ENCODE measurements at regions not wholly inside any gene's neighbourhood (a gene's known extent, or its start where the extent isn't known, plus 50 kb on each side); places are given as distances from the start of the nearest gene placed in this dataset.

DNA sequence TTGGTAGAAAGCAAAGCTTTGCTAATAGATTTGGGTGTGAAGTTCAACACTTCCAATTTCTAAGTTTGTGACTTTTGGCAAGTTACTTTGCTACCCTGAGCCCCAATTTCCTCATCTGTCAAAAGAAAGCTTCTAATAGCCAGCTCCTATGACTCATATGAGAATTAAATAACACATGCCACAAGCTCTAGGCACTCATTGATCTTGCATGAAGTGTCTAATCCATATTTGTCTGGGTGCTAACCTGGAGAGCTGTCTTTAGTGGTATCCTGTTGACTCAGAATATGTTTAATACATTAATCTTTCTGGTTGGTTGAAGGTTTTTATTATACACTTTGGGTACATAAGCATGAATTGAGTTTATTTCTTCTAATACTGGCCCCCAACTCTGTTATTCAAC, 188.8 kb downstream of the POSTN start:
- TF ChIP-seq ZNF16 (tag by site-specific recombination; IDR thresholded peaks at IDR 0.05; ENCODE audit: low read depth): no peak
- TF ChIP-seq ZFP69B (tag by site-specific recombination; IDR thresholded peaks at IDR 0.05): no peak
- no peak for TF ChIP-seq ZNF146 (tag by site-specific recombination; IDR thresholded peaks at IDR 0.05)
- no peak for TF ChIP-seq ZNF184 (tag by site-specific recombination; IDR thresholded peaks at IDR 0.05)
- no peak for TF ChIP-seq GLIS1 (tag by site-specific recombination; IDR thresholded peaks at IDR 0.05)
- TF ChIP-seq ZNF214 (tag by site-specific recombination; IDR thresholded peaks at IDR 0.05; ENCODE audit: borderline replicate concordance): no peak
- TF ChIP-seq, protein P1, sequence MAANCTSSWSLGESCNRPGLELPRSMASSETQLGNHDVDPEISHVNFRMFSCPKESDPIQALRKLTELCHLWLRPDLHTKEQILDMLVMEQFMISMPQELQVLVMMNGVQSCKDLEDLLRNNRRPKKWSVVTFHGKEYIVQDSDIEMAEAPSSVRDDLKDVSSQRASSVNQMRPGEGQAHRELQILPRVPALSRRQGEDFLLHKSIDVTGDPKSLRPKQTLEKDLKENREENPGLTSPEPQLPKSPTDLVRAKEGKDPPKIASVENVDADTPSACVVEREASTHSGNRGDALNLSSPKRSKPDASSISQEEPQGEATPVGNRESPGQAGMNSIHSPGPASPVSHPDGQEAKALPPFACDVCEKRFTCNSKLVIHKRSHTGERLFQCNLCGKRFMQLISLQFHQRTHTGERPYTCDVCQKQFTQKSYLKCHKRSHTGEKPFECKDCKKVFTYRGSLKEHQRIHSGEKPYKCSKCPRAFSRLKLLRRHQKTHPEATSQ (tag by site-specific recombination; IDR thresholded peaks at IDR 0.05): no peak
- no peak for TF ChIP-seq ZNF785 (tag by site-specific recombination; IDR thresholded peaks at IDR 0.05)
- no peak for TF ChIP-seq ZNF350 (tag by site-specific recombination; IDR thresholded peaks at IDR 0.05)
- TF ChIP-seq ZNF202 (tag by site-specific recombination; IDR thresholded peaks at IDR 0.05; ENCODE audit: borderline replicate concordance): no peak
- TF ChIP-seq ZNF549 (tag by site-specific recombination; IDR thresholded peaks at IDR 0.05): no peak
- no peak for TF ChIP-seq KLF9 (tag by site-specific recombination; IDR thresholded peaks at IDR 0.05; ENCODE audit: low read depth)
- TF ChIP-seq, protein P2, sequence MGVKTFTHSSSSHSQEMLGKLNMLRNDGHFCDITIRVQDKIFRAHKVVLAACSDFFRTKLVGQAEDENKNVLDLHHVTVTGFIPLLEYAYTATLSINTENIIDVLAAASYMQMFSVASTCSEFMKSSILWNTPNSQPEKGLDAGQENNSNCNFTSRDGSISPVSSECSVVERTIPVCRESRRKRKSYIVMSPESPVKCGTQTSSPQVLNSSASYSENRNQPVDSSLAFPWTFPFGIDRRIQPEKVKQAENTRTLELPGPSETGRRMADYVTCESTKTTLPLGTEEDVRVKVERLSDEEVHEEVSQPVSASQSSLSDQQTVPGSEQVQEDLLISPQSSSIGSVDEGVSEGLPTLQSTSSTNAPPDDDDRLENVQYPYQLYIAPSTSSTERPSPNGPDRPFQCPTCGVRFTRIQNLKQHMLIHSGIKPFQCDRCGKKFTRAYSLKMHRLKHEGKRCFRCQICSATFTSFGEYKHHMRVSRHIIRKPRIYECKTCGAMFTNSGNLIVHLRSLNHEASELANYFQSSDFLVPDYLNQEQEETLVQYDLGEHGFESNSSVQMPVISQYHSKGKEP (tag by site-specific recombination; IDR thresholded peaks at IDR 0.05): no peak
- TF ChIP-seq ZNF510 (tag by site-specific recombination; IDR thresholded peaks at IDR 0.05; ENCODE audit: insufficient replicate concordance): no peak
- no peak for TF ChIP-seq YY2 (tag by site-specific recombination; IDR thresholded peaks at IDR 0.05)
- TF ChIP-seq, protein P3, sequence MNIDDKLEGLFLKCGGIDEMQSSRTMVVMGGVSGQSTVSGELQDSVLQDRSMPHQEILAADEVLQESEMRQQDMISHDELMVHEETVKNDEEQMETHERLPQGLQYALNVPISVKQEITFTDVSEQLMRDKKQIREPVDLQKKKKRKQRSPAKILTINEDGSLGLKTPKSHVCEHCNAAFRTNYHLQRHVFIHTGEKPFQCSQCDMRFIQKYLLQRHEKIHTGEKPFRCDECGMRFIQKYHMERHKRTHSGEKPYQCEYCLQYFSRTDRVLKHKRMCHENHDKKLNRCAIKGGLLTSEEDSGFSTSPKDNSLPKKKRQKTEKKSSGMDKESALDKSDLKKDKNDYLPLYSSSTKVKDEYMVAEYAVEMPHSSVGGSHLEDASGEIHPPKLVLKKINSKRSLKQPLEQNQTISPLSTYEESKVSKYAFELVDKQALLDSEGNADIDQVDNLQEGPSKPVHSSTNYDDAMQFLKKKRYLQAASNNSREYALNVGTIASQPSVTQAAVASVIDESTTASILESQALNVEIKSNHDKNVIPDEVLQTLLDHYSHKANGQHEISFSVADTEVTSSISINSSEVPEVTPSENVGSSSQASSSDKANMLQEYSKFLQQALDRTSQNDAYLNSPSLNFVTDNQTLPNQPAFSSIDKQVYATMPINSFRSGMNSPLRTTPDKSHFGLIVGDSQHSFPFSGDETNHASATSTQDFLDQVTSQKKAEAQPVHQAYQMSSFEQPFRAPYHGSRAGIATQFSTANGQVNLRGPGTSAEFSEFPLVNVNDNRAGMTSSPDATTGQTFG (tag by site-specific recombination; IDR thresholded peaks at IDR 0.05; ENCODE audit: borderline replicate concordance): no peak
- TF ChIP-seq ZNF354C (tag by site-specific recombination; IDR thresholded peaks at IDR 0.05; ENCODE audit: borderline replicate concordance, low read depth): no peak
- TF ChIP-seq MZF1 (tag by site-specific recombination; IDR thresholded peaks at IDR 0.05; ENCODE audit: borderline replicate concordance): no peak
- TF ChIP-seq, protein P4, sequence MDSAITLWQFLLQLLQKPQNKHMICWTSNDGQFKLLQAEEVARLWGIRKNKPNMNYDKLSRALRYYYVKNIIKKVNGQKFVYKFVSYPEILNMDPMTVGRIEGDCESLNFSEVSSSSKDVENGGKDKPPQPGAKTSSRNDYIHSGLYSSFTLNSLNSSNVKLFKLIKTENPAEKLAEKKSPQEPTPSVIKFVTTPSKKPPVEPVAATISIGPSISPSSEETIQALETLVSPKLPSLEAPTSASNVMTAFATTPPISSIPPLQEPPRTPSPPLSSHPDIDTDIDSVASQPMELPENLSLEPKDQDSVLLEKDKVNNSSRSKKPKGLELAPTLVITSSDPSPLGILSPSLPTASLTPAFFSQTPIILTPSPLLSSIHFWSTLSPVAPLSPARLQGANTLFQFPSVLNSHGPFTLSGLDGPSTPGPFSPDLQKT (IDR thresholded peaks at IDR 0.05; ENCODE audit: borderline replicate concordance, low read depth, low read length): no peak
- TF ChIP-seq ZNF792 (tag by site-specific recombination; IDR thresholded peaks at IDR 0.05): no peak
- H3K36me3 ChIP-seq (ENCODE audit: control insufficient read depth in 2 of 2, insufficient read depth in 1 of 2, low read length in 2 of 2): no peaks in the 10 kb centered on the region
- no peaks in the 10 kb centered on the region for H3K9me3 ChIP-seq (ENCODE audit: control insufficient read depth, insufficient read depth, low read depth, low read length)
- no peak overlapping the region for H3K27ac ChIP-seq (ENCODE audit: extremely low read depth, low read depth, low read length)
- ChIA-PET POLR2A (no interaction called here), CTCF (no interaction called here)
- H3K4me3 ChIP-seq (ENCODE audit: low read depth, low read length): no peak overlapping the region
- H3K4me1 ChIP-seq (ENCODE audit: control insufficient read depth, insufficient read depth, low read length): no peaks in the 10 kb centered on the region

DNA sequence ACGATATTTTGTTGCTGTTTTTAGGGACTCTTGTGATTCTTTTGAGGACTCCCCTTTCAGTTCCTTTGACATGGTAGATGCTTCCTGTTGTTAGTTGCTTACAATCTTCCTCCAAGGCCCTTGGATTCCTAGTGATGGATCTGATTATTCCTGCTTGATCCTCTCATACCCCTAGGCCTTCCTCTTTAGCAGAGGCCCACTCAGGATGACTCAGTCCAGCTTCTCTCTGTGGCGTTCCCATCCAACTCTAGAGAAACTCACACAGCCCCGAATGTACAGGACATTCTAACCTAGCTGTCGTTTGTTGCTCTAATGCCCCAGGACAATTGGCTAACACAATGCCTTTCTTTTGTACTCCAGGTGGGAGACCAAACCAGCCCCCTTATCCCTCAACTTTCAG, 191.4 kb downstream of the POSTN start:
- Histone ChIP-seq H3K36me3 (ENCODE audit: control insufficient read depth in 2 of 2, insufficient read depth in 1 of 2, low read length in 2 of 2) (no peaks in the 10 kb centered on the region), H3K4me3 (ENCODE audit: low read depth, low read length) (no peak overlapping the region), H3K9me3 (ENCODE audit: control insufficient read depth, insufficient read depth, low read depth, low read length) (no peaks in the 10 kb centered on the region), H3K4me1 (ENCODE audit: control insufficient read depth, insufficient read depth, low read length) (no peaks in the 10 kb centered on the region), H3K27ac (ENCODE audit: extremely low read depth, low read depth, low read length) (no peak overlapping the region)
- ChIA-PET POLR2A (no interaction called here), CTCF (no interaction called here)
- TF ChIP-seq ZNF658 (tag by site-specific recombination; IDR thresholded peaks at IDR 0.05) (no peak), ZNF324 (tag by site-specific recombination; IDR thresholded peaks at IDR 0.05) (no peak), ZNF2 (tag by site-specific recombination; IDR thresholded peaks at IDR 0.05) (no peak), ZNF132 (tag by site-specific recombination; IDR thresholded peaks at IDR 0.05; ENCODE audit: borderline replicate concordance) (no peak), ZNF157 (tag by site-specific recombination; IDR thresholded peaks at IDR 0.05) (no peak), ZNF169 (tag by site-specific recombination; IDR thresholded peaks at IDR 0.05) (no peak), ZNF10 (tag by site-specific recombination; IDR thresholded peaks at IDR 0.05) (no peak), ZNF266 (tag by site-specific recombination; IDR thresholded peaks at IDR 0.05; ENCODE audit: low read depth) (no peak), HOXA7 (CRISPR knock-in tag; IDR thresholded peaks at IDR 0.05; ENCODE audit: borderline replicate concordance) (no peak), EGR2 (tag by site-specific recombination; IDR thresholded peaks at IDR 0.05; ENCODE audit: low read depth) (no peak)
- TF ChIP-seq, protein P2 (tag by site-specific recombination; IDR thresholded peaks at IDR 0.05): no peak

All from HEK293 (cell line).